Mammary epithelial cell (primary cell): ENCODE measurements at regions not wholly inside any gene's neighbourhood (a gene's known extent, or its start where the extent isn't known, plus 50 kb on each side); places are given as distances from the start of the nearest gene placed in this dataset.

Experiments
- EZH2 ChIP-seq: IDR thresholded peaks from 2 replicates; pipeline ENCODE4 v1.6.1; 2012; ENCODE audit warnings: low read length, inconsistent platforms, borderline replicate concordance
- TF ChIP-seq, protein P1 (sequence below), 2 donors: IDR thresholded peaks in 1 of 2; conservative IDR thresholded peaks in 1 of 2; 2 replicates each; pipeline ENCODE4 v1.5.1; 2011 to 2012; ENCODE audit warnings: inconsistent platforms in 2 of 2, low read length in 2 of 2, mild to moderate bottlenecking in 2 of 2, control low read depth in 1 of 2, low read depth in 1 of 2; ENCODE audit not compliant: insufficient read depth in 1 of 2; ENCODE audit errors: extremely low read depth in 1 of 2

DNA sequence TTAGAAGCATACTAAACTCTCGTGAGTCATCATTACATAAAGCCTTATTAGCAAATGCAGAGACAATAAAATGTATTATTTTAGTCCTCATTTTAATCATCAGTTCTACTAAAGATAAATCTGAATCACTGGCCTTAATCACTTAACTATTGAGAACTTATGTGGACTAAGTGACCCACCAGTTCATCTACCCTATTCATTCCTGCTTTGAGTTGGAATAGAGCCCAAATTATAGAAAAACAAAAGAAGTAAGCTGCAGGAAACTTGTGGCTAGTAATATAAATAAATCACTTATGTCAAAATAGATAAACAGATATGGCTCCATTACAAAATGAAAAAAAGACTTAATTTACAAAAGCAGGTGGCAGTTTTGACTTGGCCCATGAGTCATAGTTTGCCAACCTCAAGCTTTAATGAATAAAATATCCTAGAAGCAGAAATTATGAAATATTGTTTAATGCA lies 851.8 kb upstream of the CRIM1 start:
- TF ChIP-seq, protein P1, sequence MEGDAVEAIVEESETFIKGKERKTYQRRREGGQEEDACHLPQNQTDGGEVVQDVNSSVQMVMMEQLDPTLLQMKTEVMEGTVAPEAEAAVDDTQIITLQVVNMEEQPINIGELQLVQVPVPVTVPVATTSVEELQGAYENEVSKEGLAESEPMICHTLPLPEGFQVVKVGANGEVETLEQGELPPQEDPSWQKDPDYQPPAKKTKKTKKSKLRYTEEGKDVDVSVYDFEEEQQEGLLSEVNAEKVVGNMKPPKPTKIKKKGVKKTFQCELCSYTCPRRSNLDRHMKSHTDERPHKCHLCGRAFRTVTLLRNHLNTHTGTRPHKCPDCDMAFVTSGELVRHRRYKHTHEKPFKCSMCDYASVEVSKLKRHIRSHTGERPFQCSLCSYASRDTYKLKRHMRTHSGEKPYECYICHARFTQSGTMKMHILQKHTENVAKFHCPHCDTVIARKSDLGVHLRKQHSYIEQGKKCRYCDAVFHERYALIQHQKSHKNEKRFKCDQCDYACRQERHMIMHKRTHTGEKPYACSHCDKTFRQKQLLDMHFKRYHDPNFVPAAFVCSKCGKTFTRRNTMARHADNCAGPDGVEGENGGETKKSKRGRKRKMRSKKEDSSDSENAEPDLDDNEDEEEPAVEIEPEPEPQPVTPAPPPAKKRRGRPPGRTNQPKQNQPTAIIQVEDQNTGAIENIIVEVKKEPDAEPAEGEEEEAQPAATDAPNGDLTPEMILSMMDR (conservative IDR thresholded peaks at IDR 0.05 in 1 of 2, IDR thresholded peaks at IDR 0.05 in 1 of 2; ENCODE audit: extremely low read depth in 1 of 2, insufficient read depth in 1 of 2, low read depth in 1 of 2, low read length in 2 of 2) = no peak
- no peak for TF ChIP-seq EZH2
